Hematopoietic multipotent progenitor cell treated with erythropoietin and hydrocortisone succinate and interleukin-3 and kit ligand, for 4 days (in vitro differentiated cells): ENCODE measurements at regions not wholly inside any gene's neighbourhood (a gene's known extent, or its start where the extent isn't known, plus 50 kb on each side); places are given as distances from the start of the nearest gene placed in this dataset.
"Not testable (repeated sequence)": the region's sequence is repeated elsewhere in the genome, so short reads cannot be mapped to it uniquely, and the experiment has no call there.

ENCODE experiments used
- DNase-seq: peaks from one replicate; pipeline ENCODE4 v3.0.0-alpha.2; 2015

DNA sequence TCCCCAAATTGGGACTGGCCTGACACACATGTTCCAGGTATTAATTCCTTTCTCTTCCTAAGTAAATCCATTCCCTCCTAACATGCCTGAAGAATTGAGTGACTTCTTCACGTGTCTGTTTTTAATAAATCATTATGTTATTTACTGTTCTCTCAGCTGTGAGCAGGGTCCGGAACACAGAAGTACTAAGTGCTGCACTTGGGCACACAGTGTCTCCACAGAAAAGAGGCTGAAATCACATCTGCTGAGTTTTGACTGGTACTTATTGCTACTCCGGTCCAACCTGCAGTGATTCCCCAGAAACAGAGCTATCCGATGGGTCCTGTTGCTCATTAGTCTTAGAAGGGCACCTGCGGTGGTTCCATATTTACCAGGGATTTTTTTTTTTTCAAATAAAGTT lies 202.6 kb downstream of the RBM46 start:
- no peak for DNase-seq

DNA sequence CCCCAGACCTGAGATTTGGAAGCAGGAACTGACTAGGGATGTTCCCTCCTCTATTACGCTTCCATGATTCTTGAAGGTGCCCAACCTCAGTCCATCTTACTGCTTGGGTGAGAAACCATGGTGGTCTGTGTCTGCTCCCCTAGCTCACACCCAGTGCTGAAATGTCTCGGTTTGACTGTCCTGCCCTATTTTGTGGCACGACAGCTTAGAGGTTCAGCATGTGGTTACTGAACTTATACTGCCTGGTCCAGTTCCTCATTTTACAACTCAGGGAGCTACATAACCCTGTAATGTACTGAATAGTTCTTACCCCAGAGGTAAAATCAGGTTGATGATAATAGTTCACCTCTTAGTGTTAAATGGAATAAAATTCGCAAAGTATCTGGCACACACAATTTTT lies 203.1 kb downstream of the RBM46 start:
- DNase-seq = peak; percentile 10

DNA sequence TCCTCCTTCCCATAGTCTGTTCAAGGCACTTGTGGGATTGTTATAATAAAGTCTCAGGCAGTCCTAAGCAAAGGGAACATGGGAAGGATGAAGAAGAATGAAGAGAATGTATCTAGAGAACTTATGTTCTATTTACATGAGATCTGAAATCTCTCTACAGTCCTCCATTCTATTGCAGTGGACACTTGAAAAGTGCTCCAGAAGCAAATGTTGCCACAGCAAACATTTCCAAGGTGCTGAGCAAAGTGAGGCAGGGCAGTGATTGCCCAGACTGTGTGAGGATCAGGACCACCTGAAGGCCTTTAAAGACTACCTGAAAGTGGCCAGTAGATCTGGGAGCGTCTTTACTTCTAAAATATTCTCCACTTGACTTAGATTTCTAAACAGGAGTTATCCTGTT lies 203.5 kb downstream of the RBM46 start:
- no peak for DNase-seq

DNA sequence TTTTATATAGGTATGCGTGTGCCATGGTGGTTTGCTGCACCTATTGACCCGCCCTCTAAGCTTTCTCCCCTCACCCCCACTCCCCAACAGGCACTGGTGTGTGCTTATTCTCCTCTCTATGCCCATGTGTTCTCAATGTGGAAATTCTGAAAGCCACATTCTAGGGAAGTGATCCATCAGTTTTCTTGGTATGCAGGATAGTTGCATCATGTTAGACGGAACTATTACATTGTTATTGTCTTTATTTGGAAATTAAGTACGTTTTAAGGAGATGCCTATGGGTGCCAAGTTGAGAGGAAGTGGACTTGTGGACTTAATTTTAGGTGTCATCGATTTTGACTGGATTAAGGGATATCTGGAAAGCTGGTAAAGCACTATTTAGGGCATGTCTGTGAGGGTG lies 204.6 kb downstream of the RBM46 start:
- DNase-seq = no peak

DNA sequence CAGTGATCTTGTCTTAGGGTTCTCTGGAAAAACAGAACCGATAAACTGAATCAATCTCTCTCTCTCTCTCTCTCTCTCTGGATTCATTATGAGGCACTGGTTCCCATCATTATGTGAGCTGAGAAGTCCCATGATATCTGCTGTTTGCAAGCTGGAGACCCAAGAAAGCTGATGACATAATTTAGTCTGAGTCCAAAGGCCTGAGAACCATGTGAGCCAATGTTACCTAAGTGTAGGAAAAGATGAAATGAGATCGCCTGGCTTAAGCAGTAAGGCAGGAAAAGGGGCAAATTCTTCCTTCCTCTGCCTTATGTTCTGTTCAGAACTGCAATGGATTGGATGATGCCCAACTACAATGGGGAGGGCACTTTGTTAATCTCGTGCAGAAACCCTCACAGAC lies 207.4 kb downstream of the RBM46 start:
- DNase-seq = no peak

DNA sequence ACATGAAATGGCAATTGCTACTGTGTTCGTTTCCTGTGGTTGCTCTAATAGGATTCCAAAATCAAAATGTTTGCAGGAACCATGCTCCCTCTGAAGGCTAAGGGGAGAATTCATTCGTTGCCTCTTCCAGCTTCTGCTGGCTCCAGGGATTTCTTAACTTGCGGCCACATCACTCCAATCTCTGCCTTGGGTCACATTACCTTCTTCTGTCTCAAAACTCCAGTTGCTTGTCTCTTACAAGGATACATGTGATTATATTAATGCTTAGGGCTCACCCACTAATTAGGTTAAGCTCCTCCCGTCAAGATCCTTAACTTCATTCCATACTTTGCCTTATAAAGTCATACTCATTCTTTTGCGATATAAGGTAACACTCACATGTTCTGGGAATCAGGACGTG lies 208.4 kb downstream of the RBM46 start:
- DNase-seq = no peak

DNA sequence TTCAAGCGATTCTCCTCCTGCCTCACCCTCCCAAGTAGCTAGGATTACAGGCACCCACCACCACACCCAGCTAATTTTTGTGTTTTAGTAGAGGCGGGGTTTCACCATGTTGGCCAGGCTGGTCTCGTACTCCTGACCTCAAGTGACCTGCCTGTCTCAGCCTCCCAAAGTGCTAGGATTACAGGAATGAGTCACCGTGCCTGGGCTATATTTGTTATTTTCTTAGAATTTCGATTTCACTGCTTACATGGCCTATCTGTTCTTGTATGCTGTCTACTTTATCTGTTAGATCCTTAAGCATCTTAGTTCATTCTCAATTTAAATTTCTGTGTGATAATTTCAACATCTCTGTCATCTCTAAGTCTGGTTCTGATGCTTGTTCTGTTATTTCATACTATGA lies 210.6 kb upstream of the NPY2R start:
- DNase-seq = not testable (repeated sequence)

DNA sequence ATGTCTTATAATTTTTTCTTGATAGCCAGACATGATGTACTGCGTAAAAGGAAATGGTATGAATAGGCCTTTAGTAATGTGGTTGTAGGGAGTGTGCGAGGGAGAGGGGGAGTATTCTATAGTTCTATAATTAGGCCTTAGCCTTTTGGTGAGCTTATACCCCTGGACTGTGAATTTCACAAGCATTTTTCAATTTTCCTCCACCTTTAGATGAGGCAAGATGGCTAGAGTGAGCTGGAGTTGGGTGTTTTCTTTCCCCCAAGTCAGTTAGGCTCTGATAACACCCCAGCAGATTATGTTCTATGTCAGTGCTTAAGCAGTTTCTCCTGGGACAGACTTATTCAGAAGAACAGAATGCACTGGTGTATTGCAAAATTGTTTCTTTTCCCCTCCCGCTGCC lies 210.2 kb upstream of the NPY2R start:
- no peak for DNase-seq

DNA sequence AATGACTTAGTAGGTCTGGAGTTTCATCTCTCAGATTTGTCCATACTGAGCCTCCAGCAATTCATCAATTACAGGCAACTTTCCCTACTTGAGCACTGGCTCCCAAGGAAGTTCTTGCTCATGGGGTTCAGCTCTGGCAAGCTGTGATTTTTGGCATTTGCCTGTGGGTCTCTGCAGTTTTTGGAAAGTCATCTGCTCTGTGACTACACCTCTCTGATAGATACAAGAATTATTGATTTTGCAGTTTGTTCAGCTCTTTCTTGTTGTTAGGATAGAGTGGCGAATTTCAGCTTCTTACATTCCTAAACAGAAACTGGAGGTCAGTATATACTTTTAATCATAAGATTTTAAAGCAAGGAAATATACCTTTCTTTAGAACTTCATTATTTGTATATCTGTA lies 209.7 kb upstream of the NPY2R start:
- DNase-seq = no peak

DNA sequence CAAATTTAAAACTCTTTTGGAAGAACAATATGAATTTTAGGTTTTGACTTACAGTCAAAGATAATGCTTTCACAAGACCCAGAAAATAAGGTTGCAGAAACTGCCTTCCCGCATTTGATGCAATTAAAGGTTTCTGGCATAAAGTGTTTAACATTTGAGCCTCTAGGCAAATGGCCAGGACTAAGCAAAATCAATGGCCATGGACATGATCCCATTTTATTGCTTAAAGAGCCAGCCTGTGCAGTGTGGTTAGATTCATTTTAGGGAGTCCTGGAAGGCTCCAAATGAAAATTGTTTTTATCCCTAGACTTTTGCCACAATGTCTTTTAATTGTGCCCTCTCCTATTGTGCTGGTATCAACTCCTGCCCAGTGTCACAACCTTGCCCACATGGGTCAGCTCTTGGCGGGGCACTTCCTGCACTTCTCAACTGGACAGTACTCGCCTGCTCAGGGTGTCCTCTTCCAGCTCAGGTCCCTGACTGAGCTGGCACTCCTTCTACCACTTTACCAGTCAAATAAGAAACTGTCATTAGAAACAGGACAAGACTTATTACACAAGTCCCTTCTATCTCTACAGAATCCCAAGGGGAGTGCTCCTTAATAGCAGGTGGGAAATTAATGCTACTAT lies 208.4 kb upstream of the NPY2R start:
- DNase-seq = no peak

DNA sequence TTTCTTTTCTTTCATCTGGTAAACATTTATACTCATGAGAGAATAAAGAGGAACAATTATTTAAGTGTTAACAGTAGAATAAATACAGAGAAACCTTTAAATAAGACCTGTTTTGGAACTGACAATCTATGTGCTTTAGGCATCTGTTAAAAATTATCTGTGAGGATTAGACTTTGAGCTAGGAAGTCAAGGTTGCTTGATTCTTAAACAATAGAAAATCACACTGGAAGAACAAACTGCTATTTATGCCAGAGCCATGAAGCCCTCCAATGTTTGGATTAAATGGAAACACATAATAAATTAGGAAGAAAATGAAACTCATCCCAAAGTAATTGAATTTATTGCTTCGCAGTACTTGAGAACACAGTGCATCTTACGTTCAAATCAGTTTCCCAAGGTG lies 207.2 kb upstream of the NPY2R start:
- no peak for DNase-seq

DNA sequence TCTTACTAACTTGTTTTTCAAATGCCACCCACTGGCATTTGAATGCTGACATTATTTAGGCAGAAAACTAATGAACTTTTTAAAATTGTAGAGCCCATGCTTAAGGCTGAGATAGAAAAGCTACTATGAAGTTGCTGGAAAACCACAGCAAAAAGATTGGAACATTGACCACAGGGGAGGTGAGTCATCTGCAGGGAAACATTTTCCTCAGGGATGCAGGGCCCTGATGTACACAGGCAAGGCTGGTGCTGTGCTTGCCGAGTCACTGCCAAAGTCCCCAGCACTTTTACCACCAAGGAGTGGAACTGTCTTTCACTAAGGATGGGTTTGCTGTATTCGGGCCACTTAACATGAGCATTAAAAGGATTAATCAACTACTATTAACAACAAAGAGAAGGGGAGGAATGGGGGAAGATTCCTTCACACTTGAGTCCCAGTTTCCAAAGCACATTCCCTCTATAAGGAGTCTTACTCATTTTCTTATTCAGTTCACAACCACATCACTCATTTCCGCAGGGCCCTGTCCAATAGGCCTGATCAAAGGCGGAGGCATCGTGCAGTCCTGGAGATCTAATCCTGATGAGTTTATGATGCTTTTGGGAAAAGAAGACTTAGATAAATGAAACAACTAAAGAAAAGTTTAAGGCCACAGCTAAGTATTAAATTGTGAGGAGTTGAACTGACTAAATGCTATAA lies 202.9 kb upstream of the NPY2R start:
- DNase-seq = no peak

DNA sequence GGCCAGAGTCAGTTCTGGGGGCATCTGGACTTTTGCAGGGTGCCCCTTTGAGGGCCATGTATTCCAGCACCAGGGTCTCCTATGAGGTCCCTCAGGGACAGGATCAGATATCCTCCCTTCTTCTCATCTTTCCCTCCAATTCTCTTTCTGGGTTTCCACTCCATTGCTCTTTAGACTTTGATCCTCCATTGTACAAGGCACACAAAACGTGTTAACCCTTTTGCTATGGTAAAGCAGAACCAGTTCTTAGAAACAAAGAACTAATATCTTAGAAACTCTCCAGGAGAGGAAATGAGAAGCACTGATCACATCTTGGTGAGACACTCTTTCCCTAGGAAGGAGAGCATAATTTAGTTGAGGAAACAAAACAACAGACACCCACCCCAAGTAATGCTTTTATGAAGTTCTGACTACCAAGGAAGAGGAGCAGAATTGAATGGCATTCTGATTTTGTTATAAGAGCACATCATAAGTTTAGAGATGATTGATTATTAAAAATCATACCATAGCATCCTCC lies 200.7 kb upstream of the NPY2R start:
- DNase-seq = no peak

DNA sequence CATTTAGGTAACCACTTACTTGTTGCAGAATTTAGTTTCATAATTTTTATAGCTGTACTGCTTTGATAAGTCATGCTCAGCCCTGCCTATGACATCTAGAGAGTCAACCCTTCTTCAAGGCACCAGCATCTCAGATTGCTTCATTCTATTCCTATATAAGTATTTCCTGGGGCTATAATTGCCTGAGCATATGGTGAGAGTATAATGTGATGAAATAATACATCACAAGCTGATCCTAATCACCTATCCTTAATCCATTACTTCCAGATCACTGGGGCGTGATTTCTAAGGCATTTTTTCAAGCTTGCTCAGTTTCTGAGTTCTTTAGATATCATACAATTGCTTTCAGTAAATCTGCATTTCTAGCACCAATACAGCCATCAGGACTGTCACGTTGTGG lies 200.0 kb upstream of the NPY2R start:
- DNase-seq = no peak

DNA sequence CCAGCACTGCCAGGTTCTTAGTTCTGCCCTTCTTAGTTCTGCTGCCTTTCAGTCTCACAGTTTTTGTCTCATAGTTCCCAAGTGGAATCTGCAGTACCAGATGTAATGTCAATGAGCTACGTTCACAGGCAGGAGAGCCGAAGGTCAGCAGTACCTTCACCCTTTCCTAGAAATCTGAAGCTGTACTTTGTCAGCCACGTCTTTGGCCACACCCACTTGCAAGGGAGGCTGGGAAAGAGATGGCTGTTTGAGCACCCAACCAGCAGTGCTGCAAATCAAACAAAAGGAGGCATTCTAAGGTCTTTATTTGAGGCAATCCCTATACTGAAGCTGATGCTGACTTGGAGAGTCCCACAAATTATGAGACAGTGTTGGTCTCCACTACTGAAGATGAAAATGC lies 199.1 kb upstream of the NPY2R start:
- no peak for DNase-seq

DNA sequence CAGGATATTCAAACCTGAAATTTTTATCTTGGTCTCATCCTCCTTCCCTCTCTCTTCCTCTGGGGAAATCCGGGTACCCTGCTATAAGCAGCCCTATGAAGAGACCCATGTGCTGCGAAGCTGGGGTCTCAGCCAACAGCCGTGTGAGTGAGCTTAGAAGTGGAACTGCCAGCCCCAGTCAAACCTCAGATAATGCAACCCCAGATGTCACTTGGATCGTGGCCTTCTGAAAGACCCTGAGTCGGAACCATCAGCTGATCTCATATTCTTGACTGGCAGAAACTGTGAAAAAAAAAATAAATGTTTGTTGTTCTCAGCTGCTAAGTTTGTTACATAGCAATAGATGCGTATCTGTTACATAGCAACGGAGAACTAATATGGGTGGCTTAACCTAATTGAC lies 198.1 kb upstream of the NPY2R start:
- no peak for DNase-seq

DNA sequence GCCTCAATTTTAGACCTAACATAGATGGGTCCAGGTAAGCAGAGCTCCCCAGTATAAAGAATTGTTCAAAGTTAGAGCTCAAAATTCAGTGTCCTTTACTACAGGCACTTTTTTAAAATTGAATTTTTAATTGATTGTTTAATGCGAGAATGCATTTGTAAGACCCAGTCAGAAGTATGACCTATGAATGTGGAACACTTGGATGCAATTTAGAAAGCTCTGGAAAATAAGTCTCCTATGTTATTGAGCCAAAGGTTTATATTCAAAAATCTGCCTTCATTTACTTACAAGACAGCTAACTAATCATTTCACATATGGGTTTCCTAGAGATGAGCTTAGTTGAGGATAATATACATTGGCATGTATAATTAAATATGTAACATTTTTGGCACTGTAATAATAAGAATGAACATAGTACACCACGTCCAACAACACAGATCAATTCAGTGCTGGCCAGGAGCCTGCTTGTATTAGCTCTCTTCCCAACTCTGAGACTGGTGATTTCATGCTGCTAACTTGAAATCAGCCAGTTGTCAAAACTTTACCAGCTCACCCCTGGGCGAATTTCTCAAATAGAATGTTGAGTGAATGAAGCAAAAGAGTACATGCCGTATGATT lies 197.2 kb upstream of the NPY2R start:
- DNase-seq = no peak

DNA sequence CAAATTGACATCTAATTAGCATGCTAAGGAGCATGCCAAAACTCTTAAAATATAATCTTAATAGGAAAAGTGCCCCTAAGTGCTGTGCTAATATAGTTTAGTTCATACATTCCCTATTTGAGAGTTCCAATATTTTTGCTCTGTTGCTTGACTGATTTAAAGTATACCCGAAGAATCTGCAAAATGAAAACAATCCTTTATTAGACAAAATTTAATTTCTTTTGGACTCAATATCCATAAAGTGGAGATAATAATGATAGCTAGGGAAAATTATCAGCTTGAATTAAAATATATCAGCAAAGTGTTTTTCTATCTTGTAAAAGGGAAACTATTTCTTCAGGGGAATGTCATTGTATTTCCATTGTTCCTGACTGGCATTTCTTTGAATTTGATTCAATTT lies 196.0 kb upstream of the NPY2R start:
- no peak for DNase-seq

DNA sequence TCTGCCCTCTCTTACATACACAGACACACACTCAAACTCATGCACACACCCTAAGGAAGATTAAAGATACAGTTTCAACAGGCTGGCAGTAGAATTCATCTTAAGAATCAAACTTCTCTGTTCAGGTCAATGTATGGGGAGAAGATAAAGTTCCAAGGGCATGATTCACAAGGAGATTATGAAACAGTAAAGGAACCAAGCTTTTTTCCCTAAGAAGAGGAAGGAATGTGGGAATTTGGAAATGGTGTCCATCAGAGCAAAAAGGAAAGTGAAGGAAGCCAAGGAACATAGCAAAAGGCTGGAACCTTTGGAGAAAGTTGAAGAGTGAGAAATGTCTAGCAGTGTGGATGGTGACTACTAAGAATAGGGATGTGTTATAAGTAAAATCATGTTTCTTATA lies 191.0 kb upstream of the NPY2R start:
- DNase-seq = no peak

DNA sequence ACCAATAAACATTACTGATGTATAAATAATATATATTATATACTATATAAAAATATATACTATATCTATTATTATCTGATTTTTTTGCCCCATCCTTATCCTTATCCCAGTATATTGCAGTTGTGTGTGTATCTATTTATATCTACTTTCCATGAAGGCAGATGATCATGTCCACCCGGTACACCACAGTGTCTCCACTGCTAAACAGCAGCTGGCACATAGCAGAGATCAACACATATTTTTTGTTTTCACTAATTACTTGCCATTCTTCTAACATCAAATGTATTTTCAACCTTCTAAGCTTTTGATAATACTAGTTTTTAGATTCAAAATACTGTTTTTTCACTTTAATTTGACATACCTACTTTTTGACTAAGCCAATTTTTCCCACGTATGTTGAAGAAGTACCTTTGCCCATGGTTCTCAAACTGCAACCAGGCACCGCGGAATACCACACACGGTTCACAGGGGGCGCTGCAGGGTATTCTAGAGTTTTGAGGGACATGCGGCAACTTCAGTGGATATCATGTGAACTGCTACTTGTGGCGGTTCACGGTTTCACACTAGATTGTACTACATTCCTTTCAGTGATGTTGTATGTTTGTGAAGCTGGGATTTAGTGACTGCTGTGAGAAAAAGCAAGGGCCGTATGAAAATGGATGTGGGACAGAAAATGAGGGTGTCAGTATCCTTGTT lies 182.5 kb upstream of the NPY2R start:
- peak; percentile 77 for DNase-seq

DNA sequence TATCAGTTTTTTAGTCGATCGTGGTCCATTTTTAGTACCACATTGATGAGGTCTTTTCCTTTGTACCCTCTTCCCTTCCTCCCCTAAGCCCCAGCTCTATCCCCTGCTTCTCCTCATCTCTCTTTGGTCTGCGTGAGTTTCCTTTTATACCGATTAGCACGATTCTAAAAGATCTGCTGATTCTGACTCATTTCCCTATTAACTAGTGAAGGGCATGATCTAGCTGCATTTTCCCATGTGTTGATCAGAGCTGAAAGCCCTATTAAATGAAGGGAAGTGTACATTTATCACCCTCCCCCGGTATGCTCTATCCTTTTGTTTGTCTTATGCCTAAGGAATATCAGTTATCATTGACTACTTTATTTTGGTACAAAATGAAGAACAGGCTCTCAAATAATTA lies 181.7 kb upstream of the NPY2R start:
- no peak for DNase-seq

DNA sequence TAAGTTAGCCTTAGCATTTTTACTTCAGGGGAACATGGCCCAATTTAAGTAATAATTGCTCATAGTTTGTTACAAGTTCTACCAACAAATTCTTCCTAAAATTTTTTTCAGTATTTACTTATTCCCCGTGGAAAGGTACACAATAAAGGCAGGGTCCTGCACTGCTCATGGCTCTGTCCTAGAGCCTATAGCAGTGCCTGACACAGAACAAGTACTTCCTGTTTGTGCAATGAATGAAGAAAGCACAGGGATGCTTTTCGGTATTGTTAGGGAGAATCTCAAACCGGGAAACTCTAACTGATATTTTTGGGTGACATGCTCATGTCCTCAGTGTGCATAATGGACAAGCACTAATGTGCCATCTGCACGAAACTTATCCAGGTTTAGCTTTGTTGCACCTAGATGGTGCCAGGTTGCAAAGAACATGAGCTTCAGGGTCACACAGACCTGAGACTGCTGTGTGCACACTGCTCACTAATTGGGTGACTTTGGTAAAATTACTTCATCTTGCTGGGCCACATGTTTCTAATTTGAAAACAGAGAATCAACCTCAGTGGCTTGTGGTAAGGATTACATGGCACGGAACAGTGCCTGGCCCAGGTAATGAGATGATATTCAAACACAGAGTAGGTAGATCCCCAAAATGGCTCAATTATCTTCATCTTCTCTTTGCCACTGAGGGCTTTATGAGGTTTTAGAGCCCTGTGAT lies 175.8 kb upstream of the NPY2R start:
- DNase-seq = no peak

DNA sequence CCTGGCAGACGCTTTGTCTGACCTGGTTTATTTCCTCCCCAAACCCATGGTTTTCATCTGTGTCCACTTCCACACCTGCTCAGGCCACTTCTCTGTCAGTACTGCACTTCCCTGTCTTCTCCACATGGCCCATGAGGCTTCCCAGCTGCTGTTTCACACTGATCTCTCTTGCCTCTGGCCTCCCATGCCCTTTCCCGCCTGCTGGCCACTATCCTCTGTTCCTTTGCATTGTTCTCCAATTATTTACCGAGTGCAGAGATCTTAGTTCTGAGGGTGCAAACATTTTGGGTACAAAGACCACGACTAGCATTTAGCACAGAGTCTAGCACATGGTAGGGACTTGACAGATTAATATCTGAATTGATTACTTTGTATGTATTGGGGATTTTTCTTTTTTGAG lies 174.8 kb upstream of the NPY2R start:
- no peak for DNase-seq
